GM19438 (cell line): ENCODE measurements at regions not wholly inside any gene's neighbourhood (a gene's known extent, or its start where the extent isn't known, plus 50 kb on each side); places are given as distances from the start of the nearest gene placed in this dataset.
A peak's percentile ranks its signal among the peaks of the same experiment; 100 is the strongest.
"Not testable (repeated sequence)": the region's sequence is repeated elsewhere in the genome, so short reads cannot be mapped to it uniquely, and the experiment has no call there.

Experiments
- ATAC-seq: cut with Tn5 transposase; IDR thresholded peaks from one replicate; pipeline ENCODE4 v1.9.1; 2021; ENCODE audit warnings: low read depth; ENCODE audit not compliant: unreplicated experiment

DNA sequence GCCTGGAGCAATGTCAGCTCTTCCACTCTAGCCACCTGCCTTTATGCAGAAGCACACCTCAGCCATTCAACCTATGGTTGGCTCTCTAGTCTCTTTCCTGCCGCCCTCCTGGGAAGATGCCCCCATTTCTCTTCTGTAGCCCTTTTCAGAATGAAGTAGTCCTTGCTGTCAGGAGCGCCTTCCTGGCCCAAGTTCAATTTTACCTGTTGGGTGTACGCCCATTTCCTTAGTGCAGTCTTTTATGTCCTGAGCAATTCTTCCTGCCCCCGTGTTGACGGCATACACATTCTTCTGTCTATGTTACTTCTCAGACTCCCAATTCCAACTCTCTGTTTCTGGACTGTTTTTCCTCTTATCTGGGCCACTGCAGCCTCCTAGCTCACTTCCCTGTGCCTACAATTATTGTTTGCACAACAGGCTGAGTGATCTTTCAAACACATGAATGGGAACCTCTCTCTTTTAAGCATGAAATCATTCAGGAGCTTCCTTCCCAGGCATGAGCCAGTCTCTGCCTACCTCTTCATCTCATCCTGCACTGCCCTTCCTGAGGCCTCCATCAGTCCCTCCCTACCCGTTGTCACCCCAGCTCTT is 389.2 kb downstream of the CD83 start:
- ATAC-seq, result no peak

DNA sequence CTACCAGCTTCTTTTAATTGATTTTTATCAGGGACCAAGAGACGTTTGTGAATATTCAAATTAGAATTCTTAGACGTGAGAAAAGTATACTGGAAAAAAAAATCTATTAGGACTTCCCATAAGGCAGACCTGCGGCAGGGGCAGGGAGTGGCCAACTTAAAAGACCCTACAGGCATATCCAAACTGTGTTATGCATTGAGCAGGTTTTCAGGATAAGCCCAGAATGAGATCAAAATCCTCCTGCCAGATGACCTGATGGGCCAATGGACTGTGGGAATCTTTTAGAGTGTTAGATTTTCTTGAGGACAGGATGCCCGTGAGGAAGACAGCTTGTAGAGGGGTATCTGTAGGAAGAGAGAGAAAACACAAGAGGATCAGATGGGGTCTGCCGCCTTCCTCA is 391.5 kb downstream of the CD83 start:
- no peak for ATAC-seq

DNA sequence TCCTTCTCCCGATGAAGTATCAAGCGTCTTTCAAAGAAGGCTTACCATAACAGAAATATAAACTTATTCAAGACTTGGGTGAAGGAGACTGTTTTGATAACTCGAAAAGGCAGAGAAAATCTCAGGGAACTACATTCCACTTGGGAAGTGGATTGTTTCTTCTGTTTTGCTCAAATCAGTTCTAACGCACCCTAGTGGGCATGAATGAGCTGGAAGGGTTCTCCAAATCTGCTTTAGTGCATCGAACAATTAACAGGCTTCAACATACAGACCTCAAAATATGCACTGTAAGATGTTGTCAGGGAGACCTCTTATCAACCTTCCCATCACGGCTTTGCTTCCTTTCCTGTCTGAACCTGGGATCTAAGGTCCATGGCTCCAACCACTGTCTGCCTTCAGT is 392.5 kb downstream of the CD83 start:
- ATAC-seq, result no peak

- ATAC-seq, result no peak
Measured at GRCh38 chr6:14511061-14511586, 393.6 kb downstream of the CD83 start.

DNA sequence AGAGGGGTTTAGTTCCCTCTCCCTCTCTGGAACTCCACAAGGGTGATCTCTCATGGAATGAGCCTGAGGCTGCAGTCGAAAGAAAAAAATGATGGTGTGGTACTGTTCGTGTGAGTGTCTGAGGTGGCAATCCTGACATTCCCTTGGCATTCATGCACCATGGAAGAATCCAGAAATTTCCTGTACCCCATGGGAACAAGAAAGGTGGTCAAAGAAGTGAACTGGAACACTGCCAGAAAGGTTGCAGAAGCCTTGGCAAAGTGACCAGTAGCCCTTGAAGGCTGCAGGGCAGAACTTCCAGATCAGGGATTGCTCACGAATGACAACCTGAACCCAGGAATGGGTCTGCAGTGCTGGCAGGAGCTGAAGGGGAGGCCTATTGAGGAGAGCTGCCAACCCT is 394.7 kb downstream of the CD83 start:
- ATAC-seq, result no peak

- no peak for ATAC-seq
Measured at GRCh38 chr6:14513496-14514393, 396.2 kb downstream of the CD83 start.

GRCh38 chr6:14516956-14517355 is 399.4 kb downstream of the CD83 start:
- no peak for ATAC-seq

DNA sequence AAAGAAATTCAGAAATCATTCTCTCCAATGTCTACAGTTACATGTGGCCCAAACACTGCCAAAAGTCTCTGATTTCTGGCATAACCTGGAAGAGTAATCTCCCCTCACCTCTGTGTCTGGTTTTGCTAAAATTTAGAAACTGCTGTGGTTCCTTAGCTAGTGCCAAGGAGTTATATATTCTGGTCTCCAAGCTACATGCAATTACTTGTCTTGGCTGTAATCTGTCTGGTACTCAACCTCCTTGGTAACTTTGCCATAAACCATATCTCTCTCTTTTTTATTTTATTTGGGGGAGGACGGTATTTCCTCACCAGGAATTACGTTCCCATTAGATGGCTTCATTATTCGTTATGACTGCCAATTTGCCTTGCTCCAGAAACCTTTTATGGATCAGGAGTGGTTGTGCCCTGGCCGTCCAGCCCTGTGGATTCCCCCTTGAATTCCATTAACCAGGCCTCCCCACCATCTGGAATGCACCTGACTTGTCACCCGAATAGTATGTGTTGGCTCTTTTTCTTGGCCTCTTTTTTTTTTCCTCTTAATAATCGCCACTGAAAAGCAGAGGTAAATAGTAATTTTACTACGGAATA is 400.0 kb downstream of the CD83 start:
- no peak for ATAC-seq

GRCh38 chr6:14518515-14519217 is 401.1 kb downstream of the CD83 start:
- no peak for ATAC-seq

DNA sequence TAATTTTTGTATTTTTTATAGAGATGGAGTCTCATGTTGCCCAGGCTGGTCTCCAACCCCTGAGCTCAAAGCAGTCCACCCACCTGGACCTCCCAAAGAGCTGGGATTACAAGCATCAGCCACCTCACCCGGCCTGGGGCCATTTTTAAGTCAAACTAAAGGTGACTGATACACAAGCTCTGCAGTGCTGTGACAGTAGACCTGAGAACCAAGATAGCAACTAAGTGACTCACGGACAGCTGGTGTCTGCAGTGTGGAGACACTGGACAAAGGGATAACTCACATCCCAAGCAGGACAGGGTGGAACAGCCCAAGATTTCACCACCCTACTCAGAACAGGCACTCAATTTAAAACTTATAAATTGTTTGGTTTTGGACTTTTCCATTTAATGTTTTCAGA is 402.5 kb downstream of the CD83 start:
- ATAC-seq, result no peak

DNA sequence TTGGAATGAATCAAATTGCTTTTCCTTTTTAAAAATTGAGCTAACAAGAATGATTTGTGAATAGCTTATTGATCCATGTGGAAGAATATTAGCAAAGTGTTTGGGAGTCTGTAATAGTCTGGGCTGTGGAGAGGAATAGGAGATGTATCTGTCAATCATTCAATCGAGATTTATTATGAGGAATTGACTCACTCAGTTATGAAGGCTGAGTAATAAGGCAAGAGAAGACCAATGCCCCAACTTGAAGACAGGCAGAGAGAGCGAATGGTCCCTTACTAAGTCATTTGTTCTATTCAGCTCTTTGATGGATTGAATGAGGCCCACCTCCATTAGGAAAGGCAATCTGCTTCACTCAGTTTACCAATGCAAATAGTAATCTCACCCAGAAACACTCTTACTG is 403.0 kb downstream of the CD83 start:
- ATAC-seq, result no peak

- no peak for ATAC-seq
Measured at GRCh38 chr6:14521141-14521540, 403.6 kb downstream of the CD83 start.

DNA sequence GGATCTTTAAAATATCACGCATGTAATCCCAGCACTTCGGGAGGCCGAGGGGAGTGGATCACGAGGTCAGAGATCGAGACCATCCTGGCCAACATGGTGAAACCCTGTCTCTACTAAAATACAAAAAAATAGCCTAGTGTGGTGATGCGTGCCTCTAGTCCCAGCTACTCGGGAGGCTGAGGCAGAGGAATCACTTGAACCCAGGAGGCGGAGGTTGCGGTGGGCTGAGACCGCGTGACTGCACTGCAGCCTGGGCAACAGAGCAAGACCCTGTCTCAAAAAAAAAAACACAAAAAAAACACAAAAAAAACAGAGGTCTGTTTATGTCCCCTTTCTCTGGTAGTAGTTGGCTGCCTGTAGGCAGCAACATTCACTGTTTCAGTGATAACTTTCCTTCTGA is 404.3 kb downstream of the CD83 start:
- ATAC-seq, result not testable (repeated sequence)

DNA sequence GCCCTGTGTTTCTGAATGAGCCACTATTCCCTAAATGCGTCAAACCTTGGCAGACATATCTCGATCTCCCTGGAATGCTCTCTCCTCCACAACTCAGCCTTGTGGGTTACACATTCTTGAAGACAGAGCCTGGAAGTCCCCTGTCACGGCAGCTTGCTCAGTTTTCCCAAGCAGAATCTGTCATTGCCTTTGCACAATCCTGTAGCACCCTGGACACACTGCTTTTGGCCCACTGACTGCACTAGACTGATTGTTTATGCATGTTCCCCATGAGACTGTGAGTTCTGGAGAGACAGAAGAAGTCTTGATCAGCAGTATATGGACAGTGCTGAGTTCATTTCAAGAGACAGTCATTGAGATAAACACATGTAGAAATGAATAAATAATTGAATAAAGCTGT is 406.7 kb downstream of the CD83 start:
- ATAC-seq, result no peak

GRCh38 chr6:14530385-14530784 is 412.8 kb downstream of the CD83 start:
- no peak for ATAC-seq

DNA sequence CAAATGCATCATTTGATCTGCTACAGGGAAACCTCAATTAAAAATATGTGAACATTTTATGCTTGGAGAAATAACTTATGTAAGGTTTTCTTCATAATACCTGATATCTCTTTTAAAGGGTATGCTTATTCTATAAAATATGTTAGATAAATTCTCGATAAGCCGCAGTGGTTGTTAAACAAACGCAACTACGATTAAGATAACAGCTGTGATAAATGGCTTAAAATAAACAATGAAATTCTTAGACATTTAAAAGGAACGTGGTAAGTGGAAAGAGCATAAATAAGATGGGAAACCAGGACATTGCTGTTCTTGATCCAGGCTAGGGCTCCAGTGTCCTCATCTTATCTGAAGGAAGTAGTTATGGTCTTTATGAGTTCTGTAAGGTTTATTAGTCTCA is 415.9 kb downstream of the CD83 start:
- no peak for ATAC-seq

DNA sequence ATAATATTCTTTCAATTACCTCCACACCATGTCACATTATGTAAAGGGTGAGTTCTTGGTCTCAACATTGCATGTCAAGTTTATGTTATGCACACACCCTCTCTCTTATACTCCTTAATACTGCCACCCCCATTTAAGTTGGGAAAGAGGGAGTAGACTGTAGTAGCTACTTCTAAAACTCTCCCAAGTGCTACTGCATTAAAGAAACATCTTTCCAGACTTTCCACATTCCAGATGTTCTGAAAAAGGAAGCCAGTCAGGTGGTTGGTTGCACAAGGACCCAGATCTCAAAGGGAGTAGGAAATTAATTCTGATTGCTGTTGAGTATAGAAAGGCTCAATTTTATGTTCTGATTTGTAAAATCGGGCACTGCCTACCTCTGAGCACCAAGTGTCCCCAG is 419.5 kb downstream of the CD83 start:
- ATAC-seq, result no peak

GRCh38 chr6:14540276-14540675 is 422.7 kb downstream of the CD83 start:
- no peak for ATAC-seq

- no peak for ATAC-seq
Measured at GRCh38 chr6:14540810-14541540, 423.4 kb downstream of the CD83 start.

- peak; percentile 68 for ATAC-seq
Measured at GRCh38 chr6:14542670-14543366, 425.2 kb downstream of the CD83 start.
